Mucosa of descending colon (tissue), 3 donors: ENCODE measurements at regions not wholly inside any gene's neighbourhood (a gene's known extent, or its start where the extent isn't known, plus 50 kb on each side); places are given as distances from the start of the nearest gene placed in this dataset.

Source experiments
- ATAC-seq: fragments of 200-7000 bp; cut with Tn5 transposase; one replicate; pipeline ENCODE4 v1.9.1; 2020; ENCODE audit warnings: mild to moderate bottlenecking, moderate library complexity
- DNase-seq, 3 donors: peaks; one replicate each; pipeline ENCODE4 v3.0.0-alpha.2; 2020
- H3K36me3 ChIP-seq: fragments of 200-600 bp; one replicate; pipeline ENCODE4 v1.8.0; 2021; ENCODE audit warnings: low read depth, mild to moderate bottlenecking
- H3K4me1 ChIP-seq: fragments of 200-600 bp; one replicate; pipeline ENCODE4 v1.8.0; 2021; ENCODE audit warnings: low read depth, mild to moderate bottlenecking
- H3K4me3 ChIP-seq: fragments of 200-600 bp; one replicate; pipeline ENCODE4 v1.8.0; 2021; ENCODE audit warnings: mild to moderate bottlenecking
- H3K9me3 ChIP-seq: fragments of 200-600 bp; one replicate; pipeline ENCODE4 v1.8.0; 2021; ENCODE audit warnings: mild to moderate bottlenecking
- intact Hi-C, 2 donors: fragments of 100-400 bp; cut with DNase I in 1 of 2; cut with micrococcal nuclease in 1 of 2; formaldehyde crosslinking; loops; one replicate each; pipeline versions ENCODE4 v1.11.0 to v1.11.1; 2022; cut with DNase I, micrococcal nuclease
- TF ChIP-seq, protein P1 (sequence below): fragments of 200-600 bp; IDR thresholded peaks from one replicate; pipeline ENCODE4 v1.8.0; 2022; ENCODE audit warnings: antibody characterized with exemption, mild to moderate bottlenecking
- donor health status: DM: no; HTN: no; CAD: no; lungs with moderate emphysema.
- donor health status: DM: no; HTN: no; CAD: no.
- donor health status: DM: no; HTN: yes; CAD: no.

DNA sequence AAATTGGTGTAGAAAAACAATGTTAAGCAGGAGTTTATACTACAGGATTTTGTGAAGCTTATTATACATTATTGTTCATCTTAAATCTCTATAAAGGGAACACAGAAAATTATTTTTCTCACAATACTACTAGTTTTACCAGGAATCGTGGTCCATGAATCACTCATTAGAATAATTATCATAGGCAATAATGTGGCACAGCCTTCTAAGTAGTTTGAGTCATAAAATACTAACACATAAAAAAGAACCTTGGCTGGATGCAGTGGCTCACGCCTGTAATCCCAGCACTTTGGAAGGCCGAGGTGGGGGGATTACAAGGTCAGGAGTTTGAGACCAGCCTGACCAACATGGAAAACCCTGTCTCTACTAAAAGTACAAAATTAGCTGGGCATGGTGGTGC, 393.1 kb upstream of the ZNF717 start:
- H3K4me1 ChIP-seq: no peaks in the 10 kb centered on the region
- peaks cover 12% of the 10 kb centered on the region for H3K9me3 ChIP-seq
- intact Hi-C loops: no loop called here
- H3K36me3 ChIP-seq: no peaks in the 10 kb centered on the region
- TF ChIP-seq, protein P1, sequence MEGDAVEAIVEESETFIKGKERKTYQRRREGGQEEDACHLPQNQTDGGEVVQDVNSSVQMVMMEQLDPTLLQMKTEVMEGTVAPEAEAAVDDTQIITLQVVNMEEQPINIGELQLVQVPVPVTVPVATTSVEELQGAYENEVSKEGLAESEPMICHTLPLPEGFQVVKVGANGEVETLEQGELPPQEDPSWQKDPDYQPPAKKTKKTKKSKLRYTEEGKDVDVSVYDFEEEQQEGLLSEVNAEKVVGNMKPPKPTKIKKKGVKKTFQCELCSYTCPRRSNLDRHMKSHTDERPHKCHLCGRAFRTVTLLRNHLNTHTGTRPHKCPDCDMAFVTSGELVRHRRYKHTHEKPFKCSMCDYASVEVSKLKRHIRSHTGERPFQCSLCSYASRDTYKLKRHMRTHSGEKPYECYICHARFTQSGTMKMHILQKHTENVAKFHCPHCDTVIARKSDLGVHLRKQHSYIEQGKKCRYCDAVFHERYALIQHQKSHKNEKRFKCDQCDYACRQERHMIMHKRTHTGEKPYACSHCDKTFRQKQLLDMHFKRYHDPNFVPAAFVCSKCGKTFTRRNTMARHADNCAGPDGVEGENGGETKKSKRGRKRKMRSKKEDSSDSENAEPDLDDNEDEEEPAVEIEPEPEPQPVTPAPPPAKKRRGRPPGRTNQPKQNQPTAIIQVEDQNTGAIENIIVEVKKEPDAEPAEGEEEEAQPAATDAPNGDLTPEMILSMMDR: no peak
- H3K4me3 ChIP-seq: no peak overlapping the region
- no peak for ATAC-seq
- DNase-seq: no peak

DNA sequence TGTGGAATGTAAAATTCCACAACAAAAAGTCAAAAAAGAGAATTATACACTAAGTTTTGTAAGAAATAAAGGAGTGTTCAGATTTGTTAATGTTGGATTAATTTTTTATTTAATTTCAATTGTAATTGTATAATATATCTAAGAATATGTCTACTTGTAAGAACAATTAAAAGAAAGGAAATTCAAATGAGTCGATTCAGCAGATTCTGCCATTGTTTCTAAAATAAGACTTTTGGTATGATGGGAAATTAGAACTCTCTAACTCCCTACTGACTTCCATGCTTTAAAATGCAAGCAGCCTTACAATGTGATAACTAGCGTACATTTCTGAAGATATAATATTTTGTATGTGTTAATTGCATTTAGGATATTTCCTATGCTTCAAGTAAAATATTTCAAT, 395.9 kb upstream of the ZNF717 start:
- TF ChIP-seq, protein P1: no peak
- Histone ChIP-seq H3K4me3 (no peak overlapping the region), H3K4me1 (no peaks in the 10 kb centered on the region), H3K9me3 (peaks cover 6% of the 10 kb centered on the region), H3K36me3 (no peaks in the 10 kb centered on the region)
- ATAC-seq (no peak), DNase-seq (no peak)
- intact Hi-C loops: no loop called here

DNA sequence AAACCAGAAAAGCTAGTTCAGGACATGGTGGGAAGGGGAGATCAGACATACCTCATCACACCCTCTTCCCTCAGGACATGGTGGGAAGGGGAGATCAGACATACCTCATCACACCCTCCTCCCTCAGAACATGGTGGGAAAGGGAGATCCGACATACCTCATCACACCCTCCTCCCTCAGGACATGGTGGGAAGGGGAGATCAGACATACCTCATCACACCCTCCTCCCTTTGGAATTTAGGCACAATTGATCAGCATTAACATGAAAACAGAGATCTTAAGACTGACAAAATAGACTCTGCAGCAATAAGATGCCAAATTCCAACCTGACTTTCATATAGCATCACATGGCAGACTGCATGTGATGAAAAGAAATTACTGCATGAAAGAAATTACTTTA, 412.7 kb upstream of the ZNF717 start:
- intact Hi-C loops: no loop called here
- ATAC-seq (no peak), DNase-seq (no peak)
- Histone ChIP-seq H3K4me3 (no peak overlapping the region), H3K36me3 (no peaks in the 10 kb centered on the region), H3K4me1 (no peaks in the 10 kb centered on the region), H3K9me3 (peaks cover 2% of the 10 kb centered on the region)
- TF ChIP-seq, protein P1: no peak

DNA sequence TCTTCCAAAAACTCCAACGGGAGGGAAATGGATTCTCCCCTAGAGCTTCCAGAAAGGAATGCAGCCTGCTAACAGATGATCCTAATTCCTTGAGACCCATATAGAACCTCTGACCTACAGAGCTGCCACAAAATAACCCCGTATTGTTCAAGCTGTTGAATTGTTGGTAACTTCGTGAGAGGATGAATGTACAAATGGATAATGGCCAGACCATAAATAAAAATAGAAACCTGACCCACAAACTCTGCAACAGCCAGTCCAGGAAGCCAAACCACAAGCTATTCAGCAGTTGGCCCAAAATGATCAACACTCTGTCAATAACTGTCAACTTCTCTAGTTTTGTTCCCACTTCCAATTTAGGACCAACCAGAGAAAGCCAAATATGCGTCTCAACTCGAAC, 414.0 kb upstream of the ZNF717 start:
- no peak for DNase-seq
- no peak for ATAC-seq
- TF ChIP-seq, protein P1: no peak
- H3K4me3 ChIP-seq: no peak overlapping the region
- H3K4me1 ChIP-seq: no peaks in the 10 kb centered on the region
- H3K9me3 ChIP-seq: peaks cover 2% of the 10 kb centered on the region
- H3K36me3 ChIP-seq: no peaks in the 10 kb centered on the region
- intact Hi-C loops: no loop called here

DNA sequence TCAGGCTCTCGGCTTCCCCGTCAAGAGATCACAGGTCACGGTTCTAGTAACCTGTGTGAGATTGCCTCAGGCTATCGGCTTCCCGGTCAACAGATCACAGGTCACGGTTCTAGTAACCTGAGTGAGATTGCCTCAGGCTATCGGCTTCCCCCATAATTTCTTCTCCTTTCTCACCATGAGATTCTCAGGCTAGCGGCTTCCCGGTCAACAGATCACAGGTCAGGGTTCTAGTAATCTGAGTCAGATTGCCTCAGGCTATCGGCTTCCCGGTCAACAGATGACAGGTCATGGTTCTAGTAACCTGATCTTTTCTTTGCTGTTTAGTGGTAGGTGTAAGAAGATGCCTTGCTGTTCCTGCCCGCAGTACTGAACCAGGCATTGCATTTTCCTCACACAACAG, 418.2 kb upstream of the ZNF717 start:
- Histone ChIP-seq H3K4me1 (no peaks in the 10 kb centered on the region), H3K9me3 (peaks cover 2% of the 10 kb centered on the region), H3K4me3 (no peak overlapping the region), H3K36me3 (no peaks in the 10 kb centered on the region)
- DNase-seq (no peak), ATAC-seq (no peak)
- intact Hi-C loops: no loop called here
- TF ChIP-seq, protein P1: no peak

DNA sequence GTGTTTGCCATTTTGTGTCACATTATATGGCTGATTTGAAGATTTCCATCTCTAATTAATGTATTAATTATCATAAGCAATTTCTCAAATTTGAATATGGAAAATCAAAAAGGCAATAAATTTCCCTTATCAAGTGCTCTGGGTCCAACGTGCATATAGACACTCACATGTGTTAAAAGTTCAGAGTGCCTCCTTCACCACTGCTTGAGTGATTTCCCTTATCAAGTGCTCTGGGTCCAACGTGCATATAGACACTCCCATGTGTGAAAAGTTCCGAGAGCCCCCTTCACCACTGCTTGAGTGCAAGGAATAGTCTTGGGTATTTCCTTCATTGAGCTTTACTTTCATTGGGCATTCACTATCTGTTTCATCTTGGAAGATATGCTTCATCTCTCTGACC, 421.0 kb upstream of the ZNF717 start:
- intact Hi-C loops: no loop called here
- TF ChIP-seq, protein P1: no peak
- DNase-seq (no peak), ATAC-seq (no peak)
- Histone ChIP-seq H3K9me3 (peaks cover 3% of the 10 kb centered on the region), H3K36me3 (no peaks in the 10 kb centered on the region), H3K4me1 (no peaks in the 10 kb centered on the region), H3K4me3 (no peak overlapping the region)
